Activated naive CD4-positive, alpha-beta T cell treated with anti-CD3 and anti-CD28 coated beads for 36 hours (primary cell): ENCODE measurements at regions not wholly inside any gene's neighbourhood (a gene's known extent, or its start where the extent isn't known, plus 50 kb on each side); places are given as distances from the start of the nearest gene placed in this dataset.
"Not testable (repeated sequence)": the region's sequence is repeated elsewhere in the genome, so short reads cannot be mapped to it uniquely, and the experiment has no call there.

Source experiments
- CTCF ChIA-PET: fragments of 350-600 bp; sonication (Branson Sonifier 250); formaldehyde crosslinking; loops from one replicate; lab custom pipeline; 2021; ENCODE audit warnings: antibody characterized with exemption; lab: Charles Lee
- DNase-seq: peaks from one replicate; pipeline ENCODE4 v3.0.0-alpha.2; 2020
- H3K27ac Mint-ChIP-seq: one replicate; pipeline ENCODE4 v1.8.0; 2021; ENCODE audit warnings: mild to moderate bottlenecking, mixed read lengths
- H3K27me3 Mint-ChIP-seq: one replicate; pipeline ENCODE4 v1.8.0; 2021; ENCODE audit warnings: low read depth, mixed read lengths
- H3K36me3 Mint-ChIP-seq: one replicate; pipeline ENCODE4 v1.8.0; 2021; ENCODE audit warnings: low read depth, mixed read lengths
- H3K4me1 Mint-ChIP-seq: one replicate; pipeline ENCODE4 v1.8.0; 2021; ENCODE audit warnings: low read depth, mixed read lengths
- H3K4me3 Mint-ChIP-seq: one replicate; pipeline ENCODE4 v1.8.0; 2021; ENCODE audit warnings: mild to moderate bottlenecking, moderate library complexity, mixed read lengths
- H3K9me3 Mint-ChIP-seq: one replicate; pipeline ENCODE4 v1.8.0; 2021; ENCODE audit warnings: mixed read lengths
- intact Hi-C: fragments of 100-400 bp; cut with micrococcal nuclease; formaldehyde crosslinking; loops from one replicate; pipeline ENCODE4 v1.15.1; 2023

DNA sequence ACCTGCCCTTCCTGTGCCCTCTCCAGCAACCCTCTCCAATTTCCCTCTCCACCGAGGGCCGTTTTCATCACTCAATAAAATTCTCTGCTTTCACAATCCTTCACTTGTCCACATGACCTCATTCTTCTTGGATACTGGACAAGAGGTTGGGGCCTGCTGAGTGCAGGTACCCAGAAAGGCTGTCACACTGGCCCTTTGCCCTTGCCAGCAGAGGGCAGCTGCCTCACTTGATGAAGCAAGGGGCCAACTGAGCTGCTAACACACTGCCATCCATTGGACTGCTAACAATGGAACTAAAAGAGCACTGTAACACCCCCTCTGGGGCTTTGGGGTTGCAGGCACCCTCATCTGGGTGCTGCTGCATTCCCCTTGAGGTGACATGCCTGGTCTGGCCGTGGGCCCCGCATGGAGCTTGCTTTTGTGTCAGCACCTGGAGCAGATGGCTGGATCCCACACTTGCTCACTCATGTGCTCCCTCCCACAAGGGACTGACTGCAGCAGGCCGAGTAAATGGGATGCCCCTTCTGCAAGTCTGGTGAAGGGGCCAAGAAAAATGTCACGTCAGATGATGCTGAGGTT lies 308.1 kb upstream of the ADCY2 start:
- CTCF ChIA-PET: no interaction called here

GRCh38 chr5:7088849-7089248 lies 307.1 kb upstream of the ADCY2 start:
- peaks cover 3% of the 10 kb centered on the region for H3K27me3 Mint-ChIP-seq

More for the DNA sequence above, 308.1 kb upstream of the ADCY2 start:
- intact Hi-C loops: no loop called here
- no peaks in the 10 kb centered on the region for H3K4me1 Mint-ChIP-seq
- H3K27ac Mint-ChIP-seq: no peak overlapping the region
- no peaks in the 10 kb centered on the region for H3K9me3 Mint-ChIP-seq
- H3K27me3 Mint-ChIP-seq: peaks cover 3% of the 10 kb centered on the region
- no peak for DNase-seq
- H3K36me3 Mint-ChIP-seq: no peaks in the 10 kb centered on the region
- no peak overlapping the region for H3K4me3 Mint-ChIP-seq

DNA sequence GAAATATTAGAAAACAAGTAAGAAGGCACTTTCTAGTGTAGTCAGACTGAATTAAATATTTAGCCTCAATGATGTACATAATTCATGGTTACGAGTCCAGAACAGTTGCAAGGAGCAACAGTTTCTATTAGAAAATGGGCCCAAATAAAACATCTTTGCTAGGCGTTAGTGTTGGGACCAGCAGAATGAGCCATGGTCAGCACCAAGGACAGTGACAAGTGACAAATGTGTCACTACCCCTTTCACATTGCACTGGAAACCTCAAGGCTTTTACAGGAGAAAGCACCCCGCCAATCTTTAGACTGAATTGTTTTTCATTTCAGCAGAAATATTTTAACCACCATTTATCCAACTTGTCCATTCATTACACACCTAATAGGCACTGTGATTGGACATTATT lies 301.3 kb upstream of the ADCY2 start:
- H3K27me3 Mint-ChIP-seq: peaks cover 7% of the 10 kb centered on the region
- H3K4me1 Mint-ChIP-seq: no peaks in the 10 kb centered on the region
- H3K4me3 Mint-ChIP-seq: no peak overlapping the region
- intact Hi-C loops: no loop called here
- no peak overlapping the region for H3K27ac Mint-ChIP-seq
- H3K36me3 Mint-ChIP-seq: no peaks in the 10 kb centered on the region
- DNase-seq: peak; percentile 33
- H3K9me3 Mint-ChIP-seq: no peaks in the 10 kb centered on the region
- CTCF ChIA-PET: no interaction called here

More at GRCh38 chr5:7088849-7089248, 307.1 kb upstream of the ADCY2 start:
- no peak for DNase-seq
- Mint-ChIP-seq H3K36me3 (no peaks in the 10 kb centered on the region), H3K4me3 (no peak overlapping the region), H3K27ac (no peak overlapping the region), H3K9me3 (no peaks in the 10 kb centered on the region), H3K4me1 (no peaks in the 10 kb centered on the region)
- CTCF ChIA-PET: interaction anchor here (0.6 to 1.3 kb wide), 2 partner anchors 10 to 81 kb away, joined by 3 read pairs; no protein-coding TSS in a partner anchor
- intact Hi-C loops: no loop called here

- Mint-ChIP-seq H3K27me3 (peaks cover 7% of the 10 kb centered on the region), H3K9me3 (no peaks in the 10 kb centered on the region), H3K4me1 (no peaks in the 10 kb centered on the region), H3K4me3 (no peak overlapping the region), H3K27ac (no peak overlapping the region), H3K36me3 (no peaks in the 10 kb centered on the region)
- intact Hi-C loops: no loop called here
- CTCF ChIA-PET: no interaction called here
- no peak for DNase-seq
Observed at GRCh38 chr5:7096294-7096693, 299.6 kb upstream of the ADCY2 start.

DNA sequence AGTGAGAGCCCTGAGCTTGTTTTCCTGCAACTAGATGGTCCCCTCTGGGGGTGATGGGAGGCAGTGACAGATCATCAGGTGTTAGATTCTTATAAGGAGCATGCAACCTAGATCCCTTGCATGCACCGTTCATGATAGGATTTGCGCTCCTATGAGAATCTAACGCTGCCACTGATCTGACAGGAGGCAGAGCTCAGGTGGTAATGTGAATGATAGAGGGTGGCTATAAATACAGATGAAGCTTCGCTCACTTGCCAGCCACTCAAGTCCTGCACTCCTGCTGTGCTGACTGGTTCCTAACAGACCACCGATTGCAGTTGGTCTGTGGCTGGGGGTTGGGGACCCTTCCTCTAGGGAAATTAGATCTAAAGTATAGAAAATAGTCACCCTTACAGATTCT lies 290.6 kb upstream of the ADCY2 start:
- Mint-ChIP-seq H3K27ac (no peak overlapping the region), H3K4me1 (no peaks in the 10 kb centered on the region), H3K36me3 (no peaks in the 10 kb centered on the region), H3K9me3 (no peaks in the 10 kb centered on the region), H3K27me3 (no peaks in the 10 kb centered on the region), H3K4me3 (no peak overlapping the region)
- CTCF ChIA-PET: no interaction called here
- intact Hi-C loops: no loop called here
- DNase-seq: no peak

DNA sequence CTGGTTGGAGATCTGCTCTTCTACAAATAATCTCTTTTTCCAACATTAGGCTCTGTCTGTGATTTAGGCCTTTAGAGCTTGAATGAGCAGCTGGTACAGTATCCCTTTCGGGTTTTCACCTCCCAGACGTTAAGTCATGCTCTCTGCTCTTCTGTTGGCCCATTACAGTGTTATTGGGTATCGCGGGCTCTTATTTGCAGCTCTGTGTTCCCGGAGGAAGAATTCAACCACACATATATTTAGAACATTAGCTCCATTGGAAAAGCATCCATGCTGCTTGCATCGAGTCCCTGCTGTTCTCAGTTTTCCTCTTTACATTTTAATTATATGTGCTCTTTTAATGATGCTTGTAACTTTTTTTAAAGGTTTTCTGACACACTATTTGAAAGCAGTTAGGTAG lies 278.0 kb upstream of the ADCY2 start:
- Mint-ChIP-seq H3K4me1 (no peaks in the 10 kb centered on the region), H3K27ac (no peak overlapping the region), H3K27me3 (no peaks in the 10 kb centered on the region), H3K4me3 (no peak overlapping the region), H3K36me3 (no peaks in the 10 kb centered on the region), H3K9me3 (peaks cover 7% of the 10 kb centered on the region)
- CTCF ChIA-PET: no interaction called here
- no peak for DNase-seq
- intact Hi-C loops: no loop called here

DNA sequence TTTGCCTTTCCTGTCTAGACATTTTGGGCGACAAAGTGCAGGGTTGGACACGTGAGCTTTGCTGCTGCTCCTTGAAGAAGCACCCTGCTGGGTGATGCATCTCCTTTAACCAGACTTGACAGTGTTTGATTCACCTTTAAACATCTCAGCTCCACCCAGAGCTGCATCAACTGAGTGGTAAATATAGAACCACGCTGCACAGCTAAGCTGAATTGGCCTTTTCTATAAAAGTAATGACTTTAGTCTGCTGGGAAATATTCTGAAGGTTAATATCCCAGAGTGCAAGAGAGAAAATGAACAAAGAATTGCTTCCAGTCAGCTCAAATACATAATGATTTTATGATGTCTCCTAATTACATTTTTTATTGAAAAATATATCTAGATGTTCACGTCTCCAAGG lies 264.3 kb upstream of the ADCY2 start:
- DNase-seq: no peak
- Mint-ChIP-seq H3K4me1 (no peaks in the 10 kb centered on the region), H3K4me3 (no peak overlapping the region), H3K27me3 (no peaks in the 10 kb centered on the region), H3K36me3 (no peaks in the 10 kb centered on the region), H3K27ac (no peak overlapping the region), H3K9me3 (peaks cover 10% of the 10 kb centered on the region)
- CTCF ChIA-PET: no interaction called here
- intact Hi-C loops: no loop called here

DNA sequence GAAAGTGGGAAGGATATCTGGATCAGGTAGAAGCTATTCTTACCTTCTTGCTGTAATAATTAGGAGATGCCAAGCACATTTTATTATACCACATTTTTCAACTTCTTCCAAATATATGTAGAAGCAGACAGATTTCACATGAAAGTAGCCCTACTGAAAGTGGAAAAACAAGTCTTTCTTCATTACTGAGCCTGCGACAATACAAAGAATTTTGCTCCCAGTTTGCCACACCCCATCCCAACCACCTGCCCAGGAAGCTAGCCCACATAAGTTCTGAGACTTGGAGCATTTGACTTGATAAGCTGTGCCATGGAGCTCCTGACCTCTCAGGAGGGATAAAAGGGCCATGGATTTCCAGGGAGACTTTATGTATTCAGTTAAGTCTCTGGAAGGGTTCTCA lies 249.1 kb upstream of the ADCY2 start:
- no peak for DNase-seq
- H3K4me3 Mint-ChIP-seq: no peak overlapping the region
- intact Hi-C loops: no loop called here
- H3K4me1 Mint-ChIP-seq: no peaks in the 10 kb centered on the region
- CTCF ChIA-PET: no interaction called here
- H3K27me3 Mint-ChIP-seq: no peaks in the 10 kb centered on the region
- no peaks in the 10 kb centered on the region for H3K36me3 Mint-ChIP-seq
- peaks cover 6% of the 10 kb centered on the region for H3K9me3 Mint-ChIP-seq
- no peak overlapping the region for H3K27ac Mint-ChIP-seq

DNA sequence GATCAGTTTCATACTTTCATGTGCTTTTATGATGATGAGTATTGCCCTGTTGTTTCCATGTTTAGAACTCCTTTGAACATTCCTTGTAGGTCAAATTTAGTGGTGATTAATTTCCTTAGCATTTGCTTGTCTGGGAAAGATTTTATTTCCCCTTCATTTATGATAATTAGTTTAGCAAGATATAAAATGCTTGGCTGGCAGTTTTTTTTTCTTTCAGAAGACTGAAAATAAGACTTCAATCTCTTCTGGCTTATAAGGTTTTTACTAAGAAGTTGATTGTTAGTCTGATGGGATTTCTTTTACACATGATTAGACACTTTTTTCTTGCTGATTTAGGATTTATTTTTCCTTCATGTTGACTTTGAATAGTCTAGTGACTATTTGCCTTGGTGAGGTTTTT lies 238.9 kb upstream of the ADCY2 start:
- Mint-ChIP-seq H3K27ac (no peak overlapping the region), H3K27me3 (no peaks in the 10 kb centered on the region), H3K9me3 (peaks cover 22% of the 10 kb centered on the region), H3K4me1 (no peaks in the 10 kb centered on the region), H3K36me3 (peaks cover 5% of the 10 kb centered on the region), H3K4me3 (no peak overlapping the region)
- no peak for DNase-seq
- CTCF ChIA-PET: interaction anchor here (0.5 kb wide), 1 partner anchor 101 kb away, joined by 3 read pairs; no protein-coding TSS in a partner anchor
- intact Hi-C loops: no loop called here

DNA sequence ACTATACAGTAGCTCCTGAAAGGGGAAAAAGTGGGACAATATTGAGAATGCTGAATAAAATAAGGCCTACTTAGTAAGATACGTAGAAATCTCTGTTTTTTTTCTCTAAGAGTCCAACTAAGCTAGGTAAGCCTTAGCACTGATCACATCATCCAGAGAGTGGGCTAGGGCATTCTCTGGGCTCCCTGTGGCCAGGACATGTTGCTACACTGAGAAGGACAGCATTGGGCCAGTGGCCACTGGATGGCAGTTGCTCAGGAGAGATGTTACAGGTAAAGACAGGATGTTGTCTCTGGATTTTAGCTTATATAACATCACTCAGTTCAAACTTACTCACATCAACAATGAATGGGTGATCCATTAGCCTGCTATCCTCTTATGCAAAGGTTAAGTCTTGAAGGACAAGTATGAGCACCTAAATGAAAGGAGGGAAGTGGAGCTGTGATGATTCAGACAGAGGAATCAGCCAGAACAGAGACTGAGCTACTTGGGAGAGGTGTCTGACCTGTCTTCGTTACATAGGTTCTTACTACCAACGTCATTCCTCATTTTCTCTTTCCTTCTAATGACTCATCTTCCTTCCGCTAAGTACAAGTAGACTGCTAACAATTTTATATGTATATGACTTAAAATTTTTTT lies 226.6 kb upstream of the ADCY2 start:
- intact Hi-C loops: no loop called here
- Mint-ChIP-seq H3K4me1 (no peaks in the 10 kb centered on the region), H3K27me3 (no peaks in the 10 kb centered on the region), H3K27ac (no peak overlapping the region), H3K9me3 (peaks cover 2% of the 10 kb centered on the region), H3K4me3 (no peak overlapping the region), H3K36me3 (peaks cover 2% of the 10 kb centered on the region)
- CTCF ChIA-PET: interaction anchor here (0.7 kb wide), 1 partner anchor 81 kb away, joined by 3 read pairs; no protein-coding TSS in a partner anchor
- DNase-seq: no peak

DNA sequence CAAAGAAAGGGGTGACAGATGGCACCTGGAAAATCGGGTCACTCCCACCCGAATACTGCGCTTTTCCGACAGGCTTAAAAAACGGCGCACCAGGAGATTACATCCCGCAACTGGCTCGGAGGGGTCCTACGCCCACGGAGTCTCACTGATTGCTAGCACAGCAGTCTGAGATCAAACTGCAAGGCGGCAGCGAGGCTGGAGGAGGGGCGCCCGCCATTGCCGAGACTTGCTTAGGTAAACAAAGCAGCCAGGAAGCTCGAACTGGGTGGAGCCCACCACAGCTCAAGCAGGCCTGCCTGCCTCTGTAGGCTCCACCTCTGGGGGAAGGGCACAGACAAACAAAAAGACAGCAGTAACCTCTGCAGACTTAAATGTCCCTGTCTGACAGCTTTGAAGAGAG lies 225.2 kb upstream of the ADCY2 start:
- intact Hi-C loops, H3K36me3 Mint-ChIP-seq, DNase-seq, CTCF ChIA-PET, H3K4me1 Mint-ChIP-seq, H3K27ac Mint-ChIP-seq, H3K4me3 Mint-ChIP-seq, H3K9me3 Mint-ChIP-seq, H3K27me3 Mint-ChIP-seq: not testable (repeated sequence)

DNA sequence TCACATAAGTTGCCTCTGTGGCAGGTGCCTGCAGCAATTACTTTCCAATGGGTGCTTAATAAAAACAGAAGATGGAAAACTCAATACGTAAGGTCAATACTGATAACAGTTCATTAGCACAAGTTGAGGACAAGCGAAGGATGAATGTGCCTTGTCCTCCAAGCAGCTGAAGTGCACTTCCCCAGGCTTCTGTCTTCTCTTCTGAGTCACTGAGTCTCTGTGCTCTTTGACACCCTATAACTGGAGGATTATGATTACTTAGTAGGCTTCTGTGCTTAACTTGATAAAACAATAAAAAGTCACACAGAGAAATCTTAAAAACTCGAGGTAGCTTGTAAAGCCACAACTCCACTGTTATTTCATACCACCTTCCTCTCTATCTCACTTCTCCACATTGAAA lies 216.6 kb upstream of the ADCY2 start:
- intact Hi-C loops: no loop called here
- no peak overlapping the region for H3K4me3 Mint-ChIP-seq
- H3K27me3 Mint-ChIP-seq: no peaks in the 10 kb centered on the region
- no peaks in the 10 kb centered on the region for H3K9me3 Mint-ChIP-seq
- no peaks in the 10 kb centered on the region for H3K4me1 Mint-ChIP-seq
- H3K36me3 Mint-ChIP-seq: no peaks in the 10 kb centered on the region
- CTCF ChIA-PET: no interaction called here
- no peak for DNase-seq
- H3K27ac Mint-ChIP-seq: no peak overlapping the region

DNA sequence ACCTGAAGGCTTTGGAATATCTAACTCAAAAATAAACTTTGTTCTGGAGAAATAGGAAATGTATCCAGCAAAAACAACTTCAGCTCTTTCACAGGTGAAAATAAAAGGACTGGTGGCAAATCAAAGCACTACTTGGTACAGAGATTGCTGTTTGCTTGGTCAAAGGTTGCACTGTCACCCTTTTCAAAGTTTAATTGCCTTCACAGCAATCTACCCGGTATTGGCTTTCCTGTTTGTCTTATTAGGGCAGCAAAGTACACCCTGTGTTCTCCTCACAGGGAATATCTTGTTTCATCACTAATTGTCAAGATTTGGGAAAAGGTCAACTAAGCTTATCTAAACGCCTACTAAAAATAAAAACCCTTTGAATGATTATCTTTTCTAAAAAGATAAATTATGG lies 214.1 kb upstream of the ADCY2 start:
- DNase-seq: no peak
- no peaks in the 10 kb centered on the region for H3K27me3 Mint-ChIP-seq
- intact Hi-C loops: no loop called here
- no peaks in the 10 kb centered on the region for H3K4me1 Mint-ChIP-seq
- no peaks in the 10 kb centered on the region for H3K36me3 Mint-ChIP-seq
- CTCF ChIA-PET: no interaction called here
- no peaks in the 10 kb centered on the region for H3K9me3 Mint-ChIP-seq
- no peak overlapping the region for H3K4me3 Mint-ChIP-seq
- H3K27ac Mint-ChIP-seq: no peak overlapping the region
